H9 (cell line): ENCODE measurements at regions not wholly inside any gene's neighbourhood (a gene's known extent, or its start where the extent isn't known, plus 50 kb on each side); places are given as distances from the start of the nearest gene placed in this dataset.

Experiments
- DNase-seq: peaks from one replicate; pipeline ENCODE4 v3.0.0-alpha.2; 2017
- H2AFZ ChIP-seq: one replicate; pipeline ENCODE4 v1.6.1; 2013; ENCODE audit warnings: mild to moderate bottlenecking, low read length, control low read depth, moderate library complexity
- H2AK5ac ChIP-seq: 2 replicates; pipeline ENCODE4 v1.6.1; 2013; ENCODE audit warnings: low read length, control low read depth, mixed read lengths; ENCODE audit not compliant: insufficient read length
- H2BK120ac ChIP-seq: one replicate; pipeline ENCODE4 v1.6.1; 2013; ENCODE audit warnings: low read depth, mild to moderate bottlenecking, low read length, control low read depth, inconsistent platforms; ENCODE audit not compliant: poor library complexity, severe bottlenecking
- H2BK12ac ChIP-seq: 2 replicates; pipeline ENCODE4 v1.6.1; 2013; ENCODE audit warnings: low read length, control low read depth, mixed read lengths, low read depth; ENCODE audit not compliant: insufficient read length
- H2BK15ac ChIP-seq: 2 replicates; pipeline ENCODE4 v1.6.1; 2013; ENCODE audit warnings: low read depth, low read length, control low read depth
- H2BK20ac ChIP-seq: one replicate; pipeline ENCODE4 v1.6.1; 2013; ENCODE audit warnings: low read depth, mild to moderate bottlenecking, low read length, control low read depth, inconsistent platforms; ENCODE audit not compliant: poor library complexity, severe bottlenecking
- H2BK5ac ChIP-seq: 2 replicates; pipeline ENCODE4 v1.6.1; 2013; ENCODE audit warnings: low read length, control low read depth, mixed read lengths; ENCODE audit not compliant: insufficient read length
- H3K14ac ChIP-seq: 2 replicates; pipeline ENCODE4 v1.6.1; 2013; ENCODE audit warnings: low read length, control low read depth; ENCODE audit not compliant: insufficient read depth
- H3K18ac ChIP-seq: 2 replicates; pipeline ENCODE4 v1.6.1; 2013; ENCODE audit warnings: low read depth, mild to moderate bottlenecking, mixed read lengths, low read length, control low read depth; ENCODE audit not compliant: insufficient read length
- H3K23ac ChIP-seq: 2 replicates; pipeline ENCODE4 v1.6.1; 2013; ENCODE audit warnings: low read length, control low read depth, mixed read lengths, low read depth; ENCODE audit not compliant: insufficient read length
- H3K23me2 ChIP-seq: 2 replicates; pipeline ENCODE4 v1.6.1; 2013; ENCODE audit warnings: low read depth, mild to moderate bottlenecking, mixed read lengths, low read length, control low read depth; ENCODE audit not compliant: insufficient read length, poor library complexity, severe bottlenecking
- H3K27ac ChIP-seq: 2 replicates; pipeline ENCODE4 v1.5.1; 2013; ENCODE audit warnings: low read length, control low read depth, mixed read lengths, low read depth; ENCODE audit not compliant: insufficient read length
- H3K27me3 ChIP-seq: 2 replicates; pipeline ENCODE4 v1.6.1; 2013; ENCODE audit warnings: low read length, control low read depth, inconsistent platforms; ENCODE audit not compliant: insufficient read depth
- H3K4ac ChIP-seq: 2 replicates; pipeline ENCODE4 v1.6.1; 2013; ENCODE audit warnings: low read depth, mild to moderate bottlenecking, control low read depth, inconsistent platforms, low read length, moderate library complexity
- H3K4me1 ChIP-seq: 2 replicates; pipeline ENCODE4 v1.6.1; 2013; ENCODE audit warnings: low read length, control low read depth, inconsistent platforms; ENCODE audit not compliant: insufficient read depth
- H3K4me2 ChIP-seq: 2 replicates; pipeline ENCODE4 v1.6.1; 2013; ENCODE audit warnings: low read length, control low read depth, mixed read lengths; ENCODE audit not compliant: insufficient read length, insufficient read depth
- H3K56ac ChIP-seq: 2 replicates; pipeline ENCODE4 v1.6.1; 2013; ENCODE audit warnings: low read depth, mild to moderate bottlenecking, mixed read lengths, low read length, control low read depth; ENCODE audit not compliant: insufficient read length
- H3K79me1 ChIP-seq: 2 replicates; pipeline ENCODE4 v1.6.1; 2013; ENCODE audit warnings: low read depth, mild to moderate bottlenecking, moderate library complexity, low read length, control low read depth, inconsistent platforms; ENCODE audit not compliant: insufficient read depth, poor library complexity, severe bottlenecking
- H3K79me2 ChIP-seq: 2 replicates; pipeline ENCODE4 v1.6.1; 2013; ENCODE audit warnings: low read length, control low read depth, inconsistent platforms; ENCODE audit not compliant: insufficient read depth
- H3K9ac ChIP-seq: 2 replicates; pipeline ENCODE4 v1.6.1; 2013; ENCODE audit warnings: low read length, control low read depth, mixed read lengths; ENCODE audit not compliant: insufficient read length; ENCODE audit errors: extremely low read depth
- H3K9me3 ChIP-seq: one replicate; pipeline ENCODE4 v1.6.1; 2013; ENCODE audit warnings: low read depth, low read length, inconsistent platforms; ENCODE audit not compliant: control insufficient read depth
- H3T11ph ChIP-seq: one replicate; pipeline ENCODE4 v1.6.1; 2013; ENCODE audit warnings: mild to moderate bottlenecking, low read length, control low read depth, inconsistent platforms
- H4K20me1 ChIP-seq: one replicate; pipeline ENCODE4 v1.6.1; 2013; ENCODE audit not compliant: control insufficient read depth, insufficient read length, insufficient read depth
- H4K5ac ChIP-seq: 2 replicates; pipeline ENCODE4 v1.6.1; 2013; ENCODE audit warnings: low read depth, mild to moderate bottlenecking, mixed read lengths, low read length, control low read depth; ENCODE audit not compliant: insufficient read length
- H4K8ac ChIP-seq: replicated peaks from 2 replicates; pipeline ENCODE4 v1.6.1; 2013; ENCODE audit warnings: low read length, control low read depth, mixed read lengths, low read depth; ENCODE audit not compliant: insufficient read length
- H4K91ac ChIP-seq: 2 replicates; pipeline ENCODE4 v1.6.1; 2013; ENCODE audit warnings: low read depth, mild to moderate bottlenecking, moderate library complexity, mixed read lengths, low read length, control low read depth; ENCODE audit not compliant: insufficient read length
- H3K27ac Mint-ChIP-seq, 3 experiments: 2 replicates in 2 of 3; 3 replicates in 1 of 3; pipeline ENCODE4 v1.8.0; 2020 to 2021; ENCODE audit warnings: mixed read lengths in 3 of 3, mild to moderate bottlenecking in 1 of 3, moderate library complexity in 1 of 3
- H3K27me3 Mint-ChIP-seq: 2 replicates; pipeline ENCODE4 v1.8.0; 2021; ENCODE audit warnings: low read depth, mild to moderate bottlenecking, moderate library complexity, mixed read lengths
- H3K36me3 Mint-ChIP-seq, 3 experiments: 2 replicates in 2 of 3; 3 replicates in 1 of 3; pipeline ENCODE4 v1.8.0; 2020 to 2021; ENCODE audit warnings: low read depth in 3 of 3, mixed read lengths in 3 of 3; ENCODE audit not compliant: insufficient read depth in 1 of 3
- H3K4me1 Mint-ChIP-seq, 2 experiments: 2 replicates each; pipeline ENCODE4 v1.8.0; 2020; ENCODE audit warnings: mixed read lengths in 2 of 2
- H3K4me3 Mint-ChIP-seq, 2 experiments: 2 replicates in 1 of 2; 3 replicates in 1 of 2; pipeline ENCODE4 v1.8.0; 2020 to 2021; ENCODE audit warnings: mild to moderate bottlenecking in 2 of 2, mixed read lengths in 2 of 2, moderate library complexity in 1 of 2
- H3K9me3 Mint-ChIP-seq, 2 experiments: 2 replicates in 1 of 2; 3 replicates in 1 of 2; pipeline ENCODE4 v1.8.0; 2020; ENCODE audit warnings: mild to moderate bottlenecking in 2 of 2, mixed read lengths in 2 of 2, moderate library complexity in 1 of 2
- CTCF ChIP-seq: fragments of 200-600 bp; sonication (generic); conservative IDR thresholded peaks from 3 replicates; pipeline ENCODE4 v1.8.0; 2021; ENCODE audit warnings: antibody characterized with exemption, mild to moderate bottlenecking
- WGBS: extraction: QIAGEN DNeasy Blood & Tissue Kit; methylation state at CpG from one replicate; pipeline ENCODE4 v1.1.7; 2013; ENCODE audit warnings: missing lambda C conversion rate, low lambda C conversion rate, mixed read lengths; ENCODE audit not compliant: insufficient read length; ENCODE audit errors: extremely low coverage; 5-methylcytosine and 5-hydroxymethylcytosine counted together

GRCh38 chr10:44199991-44200655 lies 184.8 kb downstream of the CXCL12 start:
- no peak overlapping the region for H3K27ac Mint-ChIP-seq
- H4K20me1 ChIP-seq = no peaks in the 10 kb centered on the region
- H3K23me2 ChIP-seq = no peaks in the 10 kb centered on the region
- no peaks in the 10 kb centered on the region for H3K27me3 ChIP-seq
- H3K36me3 Mint-ChIP-seq = peaks cover 0 to 22% (median 7%) of the 10 kb centered on the region in 3 experiments; a peak in 4 of 7 replicates
- no peak overlapping the region for H4K5ac ChIP-seq
- no CpG with 5 or more reads among the region's 12 CpGs for WGBS
- no peak overlapping the region for H2AK5ac ChIP-seq
- no peak overlapping the region for H3K4me3 Mint-ChIP-seq
- peaks cover 12 to 18% of the 10 kb centered on the region in 2 experiments; a peak in 4 of 5 replicates for H3K9me3 Mint-ChIP-seq
- no peak overlapping the region for H4K91ac ChIP-seq
- H3K23ac ChIP-seq = no peak overlapping the region
- H3K4me1 Mint-ChIP-seq = peaks cover 7 to 9% of the 10 kb centered on the region in 2 experiments
- no peak overlapping the region for H3K27ac ChIP-seq
- H4K8ac ChIP-seq = no peak overlapping the region
- H3T11ph ChIP-seq = no peak overlapping the region
- no peak overlapping the region for H2BK15ac ChIP-seq
- H3K9me3 ChIP-seq = no peaks in the 10 kb centered on the region
- H2BK12ac ChIP-seq = no peak overlapping the region
- no peak overlapping the region for H3K56ac ChIP-seq
- H3K18ac ChIP-seq = no peak overlapping the region
- no peak overlapping the region for H2AFZ ChIP-seq
- no peak overlapping the region for H3K9ac ChIP-seq
- H3K79me2 ChIP-seq = no peaks in the 10 kb centered on the region
- no peaks in the 10 kb centered on the region; the same call in 1 of the 2 replicates for H3K27me3 Mint-ChIP-seq
- no peak overlapping the region for H3K4ac ChIP-seq
- H2BK5ac ChIP-seq = no peak overlapping the region
- no peaks in the 10 kb centered on the region for H3K79me1 ChIP-seq
- no peak overlapping the region for H2BK120ac ChIP-seq
- no peak overlapping the region for H3K4me2 ChIP-seq
- H2BK20ac ChIP-seq = no peak overlapping the region
- no peak for DNase-seq
- no peak overlapping the region for H3K14ac ChIP-seq
- no peak for TF ChIP-seq CTCF
- no peaks in the 10 kb centered on the region for H3K4me1 ChIP-seq
